CD4-positive, alpha-beta T cell treated with Interleukin-4 for 1 hour (primary cell): ENCODE measurements at regions not wholly inside any gene's neighbourhood (a gene's known extent, or its start where the extent isn't known, plus 50 kb on each side); places are given as distances from the start of the nearest gene placed in this dataset.
A peak's percentile ranks its signal among the peaks of the same experiment; 100 is the strongest.
"Not testable (repeated sequence)": the region's sequence is repeated elsewhere in the genome, so short reads cannot be mapped to it uniquely, and the experiment has no call there.

ENCODE experiments used
- DNase-seq, 2 donors: peaks; one replicate each; pipeline ENCODE4 v3.0.0-alpha.2; 2020 to 2022

- no peak for DNase-seq
Measured at GRCh38 chr5:97545886-97546535, 363.0 kb upstream of the RIOK2 start.

DNA sequence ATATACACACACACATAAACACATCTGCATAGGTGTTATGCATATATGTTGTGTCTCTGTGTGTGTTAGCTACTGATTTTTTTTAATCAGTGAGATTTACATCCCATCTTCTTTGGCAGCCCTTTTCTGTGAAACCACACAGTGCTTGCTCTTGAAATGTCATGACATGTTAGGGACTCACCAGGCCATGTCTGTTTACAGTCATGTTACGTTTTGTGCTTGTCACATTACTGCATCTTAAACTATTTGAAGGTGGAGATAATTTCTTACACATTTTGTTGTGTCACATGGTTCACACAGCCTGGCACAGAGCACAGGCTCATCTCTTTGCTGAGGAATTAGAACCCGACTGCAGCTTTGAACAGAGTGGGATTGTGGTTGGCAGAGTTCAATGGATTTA lies 364.4 kb upstream of the RIOK2 start:
- no peak for DNase-seq

DNA sequence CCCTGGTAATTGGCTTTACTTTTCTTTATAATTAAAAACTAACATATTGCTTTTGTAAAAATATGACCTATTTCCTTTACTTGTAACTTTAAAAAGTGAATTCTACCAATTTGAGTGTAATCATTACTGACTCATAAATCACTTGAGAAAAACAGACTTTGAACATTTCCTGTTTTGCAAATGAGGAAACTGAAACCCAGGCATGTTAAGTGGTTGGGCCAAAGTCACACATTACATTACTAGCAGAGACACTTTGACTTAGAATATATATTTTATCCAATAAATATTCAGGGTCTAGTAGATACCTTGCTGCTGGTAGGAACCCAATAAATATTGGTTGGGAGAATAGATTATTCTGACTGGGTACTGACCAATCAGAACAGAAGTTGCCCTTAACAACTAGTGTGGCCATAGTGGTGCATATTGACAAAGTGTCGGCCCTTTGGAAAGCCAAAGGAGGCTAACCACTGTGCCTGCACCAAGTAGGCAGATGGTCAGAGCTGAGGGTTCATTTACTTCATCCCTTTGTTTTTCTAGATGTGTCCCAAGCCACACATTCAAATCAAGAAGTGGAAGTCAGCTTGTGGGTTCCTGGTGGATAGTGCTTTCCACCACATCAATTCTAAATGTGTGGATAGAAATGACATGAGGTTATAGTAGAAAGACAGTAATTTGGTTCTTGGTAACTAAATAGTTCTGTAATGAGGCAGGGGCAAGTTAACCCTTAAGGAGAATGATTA lies 365.1 kb upstream of the RIOK2 start:
- peak in 1 of 2 donors; percentile 11 for DNase-seq

GRCh38 chr5:97548739-97549080 lies 365.7 kb upstream of the RIOK2 start:
- no peak for DNase-seq

DNA sequence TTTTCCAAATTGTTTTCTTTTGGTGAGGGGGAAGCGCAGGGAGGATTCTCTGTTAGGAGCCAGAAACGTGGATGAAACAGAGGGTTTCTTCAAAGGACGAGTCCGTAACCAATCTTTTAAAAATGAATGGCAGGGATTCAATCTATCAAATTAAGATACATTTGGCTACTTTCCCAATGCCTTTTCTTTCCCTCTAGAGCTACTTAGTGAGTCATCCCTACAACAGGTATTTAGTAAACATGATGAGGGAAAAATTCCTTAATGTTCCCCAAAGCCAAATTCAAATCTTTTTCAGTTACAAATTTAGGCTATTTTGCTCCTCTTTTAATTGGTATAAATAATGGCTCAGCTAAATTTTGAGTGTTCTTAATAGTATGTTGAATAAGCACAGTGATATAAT lies 366.4 kb upstream of the RIOK2 start:
- DNase-seq = no peak

DNA sequence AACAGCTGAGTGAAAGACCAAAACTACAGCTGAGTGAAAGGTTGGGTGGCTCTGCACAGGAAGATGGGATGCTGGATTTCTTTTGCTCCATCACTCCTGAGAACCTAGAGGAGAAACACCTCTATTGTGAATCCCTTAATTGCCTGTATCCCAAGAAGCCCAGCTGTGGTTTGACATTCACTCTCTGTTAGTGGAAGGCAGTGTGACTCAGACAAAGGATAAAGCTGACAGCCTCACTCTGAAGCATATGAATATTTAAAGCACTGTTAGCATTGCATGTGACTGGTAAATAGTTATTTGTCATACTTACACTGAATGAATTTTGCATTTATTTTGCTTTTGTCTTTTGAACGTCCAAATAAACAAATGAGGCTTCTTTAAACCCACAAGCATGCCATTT lies 367.1 kb upstream of the RIOK2 start:
- DNase-seq = no peak

- no peak for DNase-seq
Measured at GRCh38 chr5:97550818-97551217, 367.8 kb upstream of the RIOK2 start.

DNA sequence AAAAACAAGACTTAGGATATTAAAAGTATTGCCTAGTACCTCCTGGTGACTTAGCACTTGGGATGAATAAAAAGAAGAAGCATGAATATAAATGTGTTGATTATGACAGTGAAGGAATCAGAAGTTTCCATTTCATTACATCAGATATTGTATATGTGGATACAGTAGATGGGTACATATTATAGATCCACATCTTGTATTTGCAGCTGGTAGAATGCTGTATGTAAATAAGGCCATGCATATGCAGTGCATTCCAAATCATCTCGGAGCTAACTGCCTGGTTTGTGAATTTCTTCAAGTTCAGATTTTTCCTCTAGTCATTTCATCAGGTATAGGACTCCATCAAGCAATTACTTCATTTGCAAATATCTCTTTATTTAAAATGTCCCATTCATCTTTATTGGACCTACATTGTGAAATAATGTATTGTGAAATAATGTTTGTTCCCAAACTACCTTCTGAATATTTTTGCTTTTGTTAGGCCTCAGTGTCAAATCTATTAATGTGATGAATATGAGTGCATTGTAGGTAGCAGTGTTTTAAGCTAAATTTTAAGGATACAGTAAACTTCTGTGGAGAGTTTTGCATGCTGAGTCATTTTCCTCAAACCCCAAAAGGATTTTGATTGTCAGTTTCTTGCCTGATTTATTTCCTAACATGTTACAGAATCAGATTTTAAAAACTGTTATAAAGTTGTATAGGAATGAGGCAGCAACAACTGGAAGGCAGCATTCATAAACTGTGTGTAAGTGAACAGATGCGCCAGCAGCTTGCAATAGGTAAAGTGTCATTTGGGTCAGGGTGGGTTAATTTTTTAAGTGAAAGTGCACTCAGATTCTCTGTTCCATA lies 370.8 kb upstream of the RIOK2 start:
- DNase-seq = no peak

DNA sequence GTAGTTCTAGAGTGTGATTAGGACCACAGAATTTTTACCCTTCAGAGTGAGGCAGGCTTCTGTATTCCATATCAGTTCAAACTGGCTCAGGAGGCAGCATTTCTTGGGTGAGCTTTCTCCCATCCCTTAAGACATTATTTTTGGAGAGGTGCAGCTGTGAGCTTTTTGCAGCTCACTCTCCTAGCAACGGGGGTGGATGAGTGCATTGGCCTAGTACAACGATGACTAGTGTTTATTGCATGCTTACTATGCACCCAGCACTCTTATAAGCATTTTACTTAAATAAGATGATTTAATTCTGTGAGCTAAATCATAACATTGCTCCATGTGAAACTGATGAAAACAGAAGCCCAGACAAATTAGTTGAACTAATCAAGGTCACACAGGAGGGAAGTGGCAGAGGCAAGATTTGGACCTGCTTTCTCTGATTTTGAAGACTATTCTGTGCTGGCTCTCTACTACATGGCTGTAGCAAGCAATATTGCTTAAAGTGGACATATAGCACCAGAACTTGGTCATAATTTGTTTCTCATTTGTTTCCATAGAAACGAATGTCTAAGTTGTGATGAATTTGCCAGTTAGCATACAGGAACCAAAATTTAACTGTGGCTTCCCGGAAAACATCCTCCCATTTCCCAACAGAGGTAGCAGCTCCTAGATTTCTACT lies 372.1 kb upstream of the RIOK2 start:
- DNase-seq = no peak

DNA sequence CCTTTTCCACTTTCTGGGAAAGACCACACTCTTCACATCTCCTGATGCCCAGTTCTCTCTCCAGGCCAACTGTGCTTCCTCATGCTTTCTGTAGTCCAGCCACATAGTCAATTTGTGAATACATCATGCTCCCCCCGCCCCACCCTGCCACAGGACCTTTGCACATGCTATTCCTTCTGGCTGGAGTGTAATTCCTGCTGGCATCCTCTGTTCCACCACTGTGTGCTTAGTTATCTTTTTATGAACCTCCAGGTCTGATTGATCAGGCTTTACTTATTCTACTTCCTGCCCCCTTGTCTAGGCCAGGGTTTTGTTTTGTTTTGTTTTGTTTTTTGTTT lies 372.6 kb upstream of the RIOK2 start:
- no peak for DNase-seq

- no peak for DNase-seq
Measured at GRCh38 chr5:97559827-97560598, 377.0 kb upstream of the RIOK2 start.

GRCh38 chr5:97560599-97560993 lies 377.5 kb upstream of the RIOK2 start:
- DNase-seq = no peak

GRCh38 chr5:97563050-97563657 lies 380.1 kb upstream of the RIOK2 start:
- no peak for DNase-seq

GRCh38 chr5:97568382-97568781 lies 385.3 kb upstream of the RIOK2 start:
- DNase-seq = no peak

DNA sequence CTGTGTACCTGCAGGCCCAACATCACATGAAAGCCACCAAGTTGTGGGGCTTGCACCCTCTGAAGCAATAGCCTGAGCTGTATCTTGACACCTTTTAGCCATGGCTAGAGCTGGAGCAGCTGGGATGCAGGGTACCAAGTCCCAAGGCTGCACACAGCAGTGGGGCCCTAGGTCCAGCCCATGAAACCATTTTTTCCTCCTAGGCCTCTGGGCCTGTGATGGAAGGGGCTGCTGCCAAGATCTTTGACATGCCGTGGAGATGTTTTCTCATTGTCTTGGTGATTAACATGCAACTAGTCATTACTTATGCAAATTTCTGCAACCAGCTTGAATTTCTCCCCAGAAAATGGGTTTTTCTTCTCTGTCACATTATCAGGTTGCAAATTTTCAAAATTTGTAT lies 387.2 kb upstream of the RIOK2 start:
- no peak for DNase-seq

DNA sequence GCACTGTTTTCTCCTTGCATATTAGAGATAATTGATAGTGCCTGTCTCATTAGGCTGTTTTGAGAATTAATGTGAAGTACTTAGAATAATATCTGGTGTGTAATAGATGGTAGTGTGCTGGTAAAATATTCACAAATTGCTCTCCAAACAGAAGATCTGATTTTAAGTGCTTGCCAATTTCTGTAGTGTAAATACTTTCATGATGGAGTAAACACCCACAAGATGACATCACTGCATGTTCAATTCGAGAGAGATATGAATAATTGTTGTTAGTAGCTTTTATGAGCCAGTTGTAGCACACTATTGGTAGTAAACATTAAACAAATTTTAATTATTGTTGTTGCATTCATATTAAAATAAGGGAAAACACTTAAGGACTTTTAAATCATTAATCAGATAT lies 392.3 kb upstream of the RIOK2 start:
- DNase-seq = no peak

GRCh38 chr5:97576956-97577355 lies 393.9 kb upstream of the RIOK2 start:
- DNase-seq = no peak

DNA sequence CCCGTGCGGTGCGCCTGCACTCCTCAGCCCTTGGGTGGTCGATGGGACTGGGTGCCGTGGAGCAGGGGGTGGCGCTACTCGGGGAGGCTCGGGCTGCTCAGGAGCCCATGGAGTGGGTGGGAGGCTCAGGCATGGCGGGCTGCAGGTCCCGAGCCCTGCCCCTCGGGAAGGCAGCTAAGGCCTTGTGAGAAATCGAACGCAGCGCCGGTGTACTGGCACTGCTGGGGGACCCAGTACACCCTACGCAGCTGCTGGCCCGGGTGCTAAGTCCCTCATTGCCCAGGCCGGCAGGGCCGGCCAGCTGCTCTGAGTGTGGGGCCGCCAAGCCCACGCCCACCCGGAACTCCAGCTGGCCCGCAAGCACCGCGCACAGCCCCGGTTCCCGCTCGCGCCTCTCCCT lies 396.9 kb upstream of the RIOK2 start:
- not testable (repeated sequence) for DNase-seq

DNA sequence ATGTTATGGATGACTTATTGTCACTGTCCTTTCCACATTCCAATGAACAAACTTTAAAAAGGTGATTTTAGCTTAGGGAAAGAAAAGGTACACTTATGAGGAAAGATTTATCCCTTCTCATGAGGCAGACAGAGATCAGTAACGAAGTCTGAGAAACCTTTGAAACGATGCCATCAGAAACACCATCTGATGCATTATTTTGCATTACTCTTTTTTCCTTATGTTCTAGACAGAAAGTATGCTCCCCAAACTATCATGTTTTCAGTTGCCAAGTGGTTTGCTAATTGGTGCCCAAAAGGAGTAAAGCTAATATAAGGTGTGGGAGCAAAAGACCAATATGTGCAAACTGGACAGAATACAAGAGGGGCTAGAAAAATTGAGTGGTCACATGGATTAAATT lies 397.7 kb upstream of the RIOK2 start:
- DNase-seq = no peak

- no peak for DNase-seq
Measured at GRCh38 chr5:97591781-97592180, 408.7 kb upstream of the RIOK2 start.

DNA sequence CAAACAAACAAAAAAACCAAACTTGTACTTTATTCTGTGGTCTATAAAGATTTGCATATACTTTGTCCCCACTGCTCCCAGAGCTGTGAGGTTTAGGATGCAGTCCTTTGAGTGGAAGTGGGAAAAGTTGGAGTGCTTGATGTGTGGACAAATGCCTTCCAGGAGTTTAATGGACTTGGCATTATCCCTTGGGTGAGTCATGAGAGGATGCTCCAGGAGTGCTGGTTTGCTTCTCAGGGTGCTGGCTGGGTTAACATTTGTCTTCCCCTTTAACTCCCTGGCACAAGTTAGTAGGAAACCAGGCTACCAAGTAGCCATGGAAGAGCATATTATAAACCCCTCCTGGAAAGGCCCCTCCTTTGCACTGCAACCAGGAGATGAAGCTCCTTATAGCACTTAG lies 417.4 kb upstream of the RIOK2 start:
- DNase-seq = no peak

DNA sequence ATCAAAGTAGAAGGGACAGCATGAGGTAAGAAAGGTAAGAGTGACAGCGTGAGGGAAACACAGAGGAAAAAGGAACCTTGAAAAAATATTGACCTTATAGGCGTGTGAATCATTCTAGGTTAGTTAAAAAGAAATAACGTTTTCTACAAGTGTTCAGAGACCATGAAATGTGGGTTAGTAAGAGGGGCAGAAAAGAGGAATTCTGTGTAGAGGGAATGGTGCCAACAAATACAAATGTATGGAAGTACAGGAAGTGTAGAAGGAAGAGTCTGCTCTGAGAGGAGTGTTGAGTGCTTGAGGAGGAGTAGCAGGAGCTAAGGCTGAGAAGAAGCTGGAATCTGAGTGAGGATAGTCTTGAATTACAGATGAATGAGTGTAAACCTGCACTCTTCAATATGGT lies 418.6 kb upstream of the RIOK2 start:
- DNase-seq = no peak
